ENCODE measurements at regions not wholly inside any gene's neighbourhood (a gene's known extent, or its start where the extent isn't known, plus 50 kb on each side); places are given as distances from the start of the nearest gene placed in this dataset.

DNA sequence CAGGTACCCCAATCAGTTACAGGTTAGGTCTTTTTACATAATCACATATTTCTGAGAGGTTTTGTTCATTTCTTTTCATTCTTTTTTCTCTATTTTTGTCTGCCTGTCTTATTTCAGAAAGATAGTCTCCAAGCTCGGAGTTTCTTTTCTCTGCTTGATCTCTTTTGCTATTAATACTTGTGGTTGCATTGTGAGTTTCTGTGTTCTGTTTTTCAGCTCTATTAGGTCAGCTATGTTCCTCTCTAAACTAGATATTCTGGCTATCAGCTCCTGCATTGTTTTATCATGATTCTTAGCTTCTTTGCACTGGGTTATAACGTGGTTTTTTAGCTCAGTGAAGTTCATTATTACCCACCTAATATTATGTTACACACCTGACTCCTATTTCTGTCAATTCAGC, 914.1 kb downstream of the TRHDE start:
- no peaks in the 10 kb centered on the region for H4K20me1 ChIP-seq (ENCODE audit: control insufficient read depth, insufficient read depth, low read depth, low read length)
- H3F3A ChIP-seq (ENCODE audit: control insufficient read depth, insufficient read depth), result no peaks in the 10 kb centered on the region
- no peak overlapping the region for H3K27ac ChIP-seq (ENCODE audit: low read depth, low read length)
- H3K27me3 ChIP-seq (ENCODE audit: control insufficient read depth, low read length), result no peaks in the 10 kb centered on the region
- no peak overlapping the region for H3K4me3 ChIP-seq (ENCODE audit: low read length)
- no peaks in the 10 kb centered on the region for H3K36me3 ChIP-seq (ENCODE audit: control insufficient read depth, low read length)
- TF ChIP-seq CTCF (IDR thresholded peaks at IDR 0.05; ENCODE audit: low read depth, low read length, poor library complexity, severe bottlenecking), result no peak
- no peak for TF ChIP-seq EZH2phosphoT487 (IDR thresholded peaks at IDR 0.05; ENCODE audit: borderline replicate concordance, low read length)
- no peaks in the 10 kb centered on the region for H3K9me2 ChIP-seq (replicated peaks; ENCODE audit: control insufficient read depth, low read length)
- H3K79me2 ChIP-seq (ENCODE audit: control insufficient read depth, low read length), result no peaks in the 10 kb centered on the region
- H3K9me3 ChIP-seq (ENCODE audit: control insufficient read depth, insufficient read depth, low read length), result peaks cover 4% of the 10 kb centered on the region; the same call in 1 of the 2 replicates
- H3K4me2 ChIP-seq (ENCODE audit: low read length), result no peak overlapping the region
- H3K4me1 ChIP-seq (ENCODE audit: control insufficient read depth, low read length), result no peaks in the 10 kb centered on the region

- TF ChIP-seq CTCF (IDR thresholded peaks at IDR 0.05; ENCODE audit: low read depth, low read length, poor library complexity, severe bottlenecking), result no peak
- Histone ChIP-seq H3K4me3 (ENCODE audit: low read length) (no peak overlapping the region), H3K9me3 (ENCODE audit: control insufficient read depth, insufficient read depth, low read length) (peaks cover 4% of the 10 kb centered on the region; the same call in 1 of the 2 replicates), H3K27me3 (ENCODE audit: control insufficient read depth, low read length) (no peaks in the 10 kb centered on the region), H3K4me2 (ENCODE audit: low read length) (no peak overlapping the region), H3K27ac (ENCODE audit: low read depth, low read length) (no peak overlapping the region), H3K36me3 (ENCODE audit: control insufficient read depth, low read length) (no peaks in the 10 kb centered on the region), H3K4me1 (ENCODE audit: control insufficient read depth, low read length) (no peaks in the 10 kb centered on the region), H3K79me2 (ENCODE audit: control insufficient read depth, low read length) (no peaks in the 10 kb centered on the region), H3K9me2 (replicated peaks; ENCODE audit: control insufficient read depth, low read length) (no peaks in the 10 kb centered on the region), H3F3A (ENCODE audit: control insufficient read depth, insufficient read depth) (no peaks in the 10 kb centered on the region), H4K20me1 (ENCODE audit: control insufficient read depth, insufficient read depth, low read depth, low read length) (no peaks in the 10 kb centered on the region)
These were observed 915.6 kb downstream of the TRHDE start for GRCh38 chr12:73187765-73188164.

- no peak overlapping the region for H3K4me2 ChIP-seq (ENCODE audit: low read length)
- H3K9me3 ChIP-seq (ENCODE audit: control insufficient read depth, insufficient read depth, low read length), result no peaks in the 10 kb centered on the region
- no peaks in the 10 kb centered on the region for H4K20me1 ChIP-seq (ENCODE audit: control insufficient read depth, insufficient read depth, low read depth, low read length)
- no peak overlapping the region for H3K4me3 ChIP-seq (ENCODE audit: low read length)
- no peaks in the 10 kb centered on the region for H3F3A ChIP-seq (ENCODE audit: control insufficient read depth, insufficient read depth)
- H3K27me3 ChIP-seq (ENCODE audit: control insufficient read depth, low read length), result no peaks in the 10 kb centered on the region
- no peak for TF ChIP-seq CTCF (IDR thresholded peaks at IDR 0.05; ENCODE audit: low read depth, low read length, poor library complexity, severe bottlenecking)
- no peak for TF ChIP-seq EZH2phosphoT487 (IDR thresholded peaks at IDR 0.05; ENCODE audit: borderline replicate concordance, low read length)
- H3K36me3 ChIP-seq (ENCODE audit: control insufficient read depth, low read length), result no peaks in the 10 kb centered on the region
- H3K4me1 ChIP-seq (ENCODE audit: control insufficient read depth, low read length), result no peaks in the 10 kb centered on the region
- no peak overlapping the region for H3K27ac ChIP-seq (ENCODE audit: low read depth, low read length)
- H3K79me2 ChIP-seq (ENCODE audit: control insufficient read depth, low read length), result no peaks in the 10 kb centered on the region
- H3K9me2 ChIP-seq (replicated peaks; ENCODE audit: control insufficient read depth, low read length), result no peaks in the 10 kb centered on the region
These were observed 938.5 kb downstream of the TRHDE start for GRCh38 chr12:73210548-73211204.

All from DOHH2 (cell line).